Stimulated activated naive CD4-positive, alpha-beta T cell (primary cell): ENCODE measurements at regions not wholly inside any gene's neighbourhood (a gene's known extent, or its start where the extent isn't known, plus 50 kb on each side); places are given as distances from the start of the nearest gene placed in this dataset.

Source experiments
- DNase-seq, 6 experiments: peaks; one replicate each; lab custom pipeline; 2025; lab: John Stamatoyannopoulos, UW

- DNase-seq = no peak
Measured at GRCh38 chr2:219997341-219997851, 370.0 kb downstream of the SLC4A3 start.

GRCh38 chr2:219998107-219998506 lies 370.7 kb downstream of the SLC4A3 start:
- DNase-seq = no peak

- DNase-seq = no peak
Measured at GRCh38 chr2:219998714-219999227, 371.3 kb downstream of the SLC4A3 start.

GRCh38 chr2:220000080-220000479 lies 372.6 kb downstream of the SLC4A3 start:
- DNase-seq = no peak

- DNase-seq = no peak
Measured at GRCh38 chr2:220000586-220000985, 373.2 kb downstream of the SLC4A3 start.

GRCh38 chr2:220001751-220002150 lies 374.3 kb downstream of the SLC4A3 start:
- no peak for DNase-seq

- DNase-seq = no peak
Measured at GRCh38 chr2:220002251-220002650, 374.8 kb downstream of the SLC4A3 start.

GRCh38 chr2:220002699-220003098 lies 375.3 kb downstream of the SLC4A3 start:
- no peak for DNase-seq

GRCh38 chr2:220005362-220005761 lies 377.9 kb downstream of the SLC4A3 start:
- no peak for DNase-seq

GRCh38 chr2:220006152-220006621 lies 378.8 kb downstream of the SLC4A3 start:
- DNase-seq = no peak

GRCh38 chr2:220011859-220012258 lies 384.4 kb downstream of the SLC4A3 start:
- no peak for DNase-seq

GRCh38 chr2:220014961-220015360 lies 387.5 kb downstream of the SLC4A3 start:
- no peak for DNase-seq

GRCh38 chr2:220015576-220015975 lies 388.1 kb downstream of the SLC4A3 start:
- DNase-seq = no peak

GRCh38 chr2:220025207-220025606 lies 397.8 kb downstream of the SLC4A3 start:
- no peak for DNase-seq

- no peak for DNase-seq
Measured at GRCh38 chr2:220029013-220029412, 401.6 kb downstream of the SLC4A3 start.

- no peak for DNase-seq
Measured at GRCh38 chr2:220033546-220033945, 406.1 kb downstream of the SLC4A3 start.

GRCh38 chr2:220034426-220035130 lies 407.1 kb downstream of the SLC4A3 start:
- DNase-seq = no peak

GRCh38 chr2:220036431-220036830 lies 409.0 kb downstream of the SLC4A3 start:
- DNase-seq = no peak

GRCh38 chr2:220040346-220040745 lies 412.9 kb downstream of the SLC4A3 start:
- DNase-seq = no peak

GRCh38 chr2:220041447-220041846 lies 414.0 kb downstream of the SLC4A3 start:
- no peak for DNase-seq

- DNase-seq = no peak
Measured at GRCh38 chr2:220043155-220043989, 415.9 kb downstream of the SLC4A3 start.

- DNase-seq = no peak
Measured at GRCh38 chr2:220043990-220044335, 416.5 kb downstream of the SLC4A3 start.

- no peak for DNase-seq
Measured at GRCh38 chr2:220044383-220044782, 417.0 kb downstream of the SLC4A3 start.
